Stomach (tissue), 8 donors: ENCODE measurements at regions not wholly inside any gene's neighbourhood (a gene's known extent, or its start where the extent isn't known, plus 50 kb on each side); places are given as distances from the start of the nearest gene placed in this dataset.
A peak's percentile ranks its signal among the peaks of the same experiment; 100 is the strongest.

Experiments used
- DNase-seq, 2 donors: peaks; one replicate each; pipeline versions ENCODE4 v3.0.0 to v3.0.0-alpha.2; 2013 to 2019
- H3K27ac ChIP-seq, 5 donors: fragments of 200-600 bp in 4 of 5; sonication (generic) in 4 of 5; one replicate each; pipeline ENCODE4 v1.5.1; 2013 to 2019; ENCODE audit warnings: mild to moderate bottlenecking in 1 of 5, moderate library complexity in 1 of 5
- H3K27me3 ChIP-seq, 3 donors: fragments of 200-600 bp; sonication (generic); one replicate each; pipeline ENCODE4 v1.5.1; 2017 to 2019; ENCODE audit warnings: mixed run types in 1 of 3
- H3K36me3 ChIP-seq, 4 donors: fragments of 200-600 bp; sonication (generic); 1 replicate in 3 of 4; 2 replicates in 1 of 4; pipeline ENCODE4 v1.5.1; 2016 to 2019
- H3K4me1 ChIP-seq, 4 donors: fragments of 200-600 bp; sonication (generic); one replicate each; pipeline ENCODE4 v1.5.1; 2016 to 2019
- H3K4me3 ChIP-seq, 4 donors: fragments of 200-600 bp; sonication (generic) in 3 of 4; one replicate each; pipeline ENCODE4 v1.5.1; 2016 to 2019; ENCODE audit warnings: mild to moderate bottlenecking in 1 of 4
- H3K9me3 ChIP-seq, 4 donors: fragments of 200-600 bp; sonication (generic); one replicate each; pipeline ENCODE4 v1.5.1; 2016 to 2019
- CTCF ChIP-seq, 7 experiments: fragments of 450-650 bp in 4 of 7; fragments of 200-600 bp in 3 of 7; sonication (generic) in 3 of 7; IDR thresholded peaks; one replicate each; pipeline ENCODE4 v1.5.1; 2016 to 2019; ENCODE audit warnings: antibody characterized with exemption in 7 of 7, control low read depth in 2 of 7, mild to moderate bottlenecking in 1 of 7
- EP300 ChIP-seq: sonication (generic); formaldehyde crosslinking; IDR thresholded peaks from one replicate; pipeline ENCODE4 v1.6.1; 2017; ENCODE audit warnings: antibody characterized with exemption
- POLR2A ChIP-seq, 4 donors: fragments of 450-650 bp; IDR thresholded peaks; one replicate each; pipeline ENCODE4 v1.6.1; 2016; ENCODE audit warnings: antibody characterized with exemption in 4 of 4, control low read depth in 2 of 4, mild to moderate bottlenecking in 1 of 4, moderate library complexity in 1 of 4
- POLR2AphosphoS5 ChIP-seq, 3 donors: sonication (generic); formaldehyde crosslinking; IDR thresholded peaks; one replicate each; pipeline ENCODE4 v1.6.1; 2016; ENCODE audit warnings: antibody characterized with exemption in 3 of 3
- WGBS, 5 donors: extraction: QIAGEN DNeasy Blood & Tissue Kit in 3 of 5; methylation state at CpG; one replicate each; pipeline versions ENCODE4 v1.1.5 to v1.1.7; 2013 to 2018; 5-methylcytosine and 5-hydroxymethylcytosine counted together
- intact Hi-C: fragments of 100-400 bp; cut with DNase I; formaldehyde crosslinking; loops from one replicate; pipeline ENCODE4 v1.15.1; 2023; ENCODE audit warnings: low total_unique reads
- donor health status: healthy with polysubstance abuse.
- donor health status: Bipolar disorder and iron deficiency.
- donor health status: healthy.

DNA sequence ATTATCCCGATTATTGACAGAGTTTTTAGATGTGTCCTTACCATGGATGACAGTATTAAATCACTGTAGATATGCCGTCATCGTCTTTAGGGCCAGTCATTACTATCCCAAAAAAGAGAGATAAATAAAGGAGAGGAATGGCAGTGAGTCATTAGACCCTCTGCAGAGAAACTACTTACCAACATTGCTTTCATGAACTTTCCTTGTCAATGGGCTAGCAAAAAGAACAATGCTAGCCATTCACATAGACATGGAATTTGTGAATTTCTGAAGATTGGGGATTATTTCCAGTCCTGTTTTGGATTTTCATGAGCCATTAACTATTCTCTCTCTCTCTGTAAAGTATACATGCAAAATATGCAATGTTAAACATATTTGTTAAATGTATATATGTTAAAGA lies 319.4 kb upstream of the FANCL start:
- no peaks in the 10 kb centered on the region for H3K27me3 ChIP-seq
- H3K27ac ChIP-seq: no peak overlapping the region
- H3K36me3 ChIP-seq: no peaks in the 10 kb centered on the region
- 86 to 97% (median 95%) methylated on average over 3 of the region's 3 CpGs for WGBS, 5 donors
- no peak for DNase-seq
- no peak overlapping the region for H3K4me3 ChIP-seq
- intact Hi-C loops: no loop called here
- no peaks in the 10 kb centered on the region for H3K9me3 ChIP-seq
- TF ChIP-seq CTCF (IDR thresholded peaks at IDR 0.05) (no peak), EP300 (no peak), POLR2A (IDR thresholded peaks at IDR 0.05) (no peak), POLR2AphosphoS5 (IDR thresholded peaks at IDR 0.05) (no peak)
- H3K4me1 ChIP-seq: no peaks in the 10 kb centered on the region

GRCh38 chr2:58558881-58559280 lies 317.8 kb upstream of the FANCL start:
- H3K9me3 ChIP-seq: no peaks in the 10 kb centered on the region
- intact Hi-C loops: no loop called here

GRCh38 chr2:58557176-58557575 lies 316.1 kb upstream of the FANCL start:
- WGBS, 5 donors: 91 to 95% (median 94%) methylated on average over 6 of the region's 6 CpGs
- TF ChIP-seq CTCF (IDR thresholded peaks at IDR 0.05): no peak
- no peak for TF ChIP-seq POLR2A (IDR thresholded peaks at IDR 0.05)
- no peak for TF ChIP-seq POLR2AphosphoS5 (IDR thresholded peaks at IDR 0.05)
- TF ChIP-seq EP300: no peak
- Histone ChIP-seq H3K4me1 (no peaks in the 10 kb centered on the region), H3K27me3 (no peaks in the 10 kb centered on the region), H3K4me3 (no peak overlapping the region), H3K36me3 (no peaks in the 10 kb centered on the region), H3K27ac (no peak overlapping the region), H3K9me3 (no peaks in the 10 kb centered on the region)
- no peak for DNase-seq
- intact Hi-C loops: no loop called here

More at GRCh38 chr2:58558881-58559280, 317.8 kb upstream of the FANCL start:
- TF ChIP-seq POLR2A (IDR thresholded peaks at IDR 0.05) (no peak), POLR2AphosphoS5 (IDR thresholded peaks at IDR 0.05) (no peak), EP300 (no peak), CTCF (IDR thresholded peaks at IDR 0.05) (no peak)
- DNase-seq: no peak
- Histone ChIP-seq H3K4me1 (no peaks in the 10 kb centered on the region), H3K27ac (no peak overlapping the region), H3K4me3 (no peak overlapping the region), H3K36me3 (no peaks in the 10 kb centered on the region), H3K27me3 (no peaks in the 10 kb centered on the region)
- WGBS, 5 donors: 67 to 75% (median 69%) methylated on average over 4 of the region's 4 CpGs

GRCh38 chr2:58553937-58554336 lies 312.8 kb upstream of the FANCL start:
- TF ChIP-seq POLR2AphosphoS5 (IDR thresholded peaks at IDR 0.05): no peak
- no peak for TF ChIP-seq CTCF (IDR thresholded peaks at IDR 0.05)
- no peak for TF ChIP-seq POLR2A (IDR thresholded peaks at IDR 0.05)
- TF ChIP-seq EP300: no peak
- no peaks in the 10 kb centered on the region for H3K4me1 ChIP-seq
- no peaks in the 10 kb centered on the region for H3K27me3 ChIP-seq
- H3K36me3 ChIP-seq: no peaks in the 10 kb centered on the region
- no peaks in the 10 kb centered on the region for H3K9me3 ChIP-seq
- H3K27ac ChIP-seq: no peak overlapping the region
- DNase-seq: peak in 1 of 2 donors; percentile 43
- intact Hi-C loops: no loop called here
- H3K4me3 ChIP-seq: no peak overlapping the region
- 45 to 72% (median 65%) methylated on average over 2 of the region's 2 CpGs for WGBS, 5 donors
